Keratinocyte (primary cell): ENCODE measurements at regions not wholly inside any gene's neighbourhood (a gene's known extent, or its start where the extent isn't known, plus 50 kb on each side); places are given as distances from the start of the nearest gene placed in this dataset.

Experiments
- DNase-seq: peaks from one replicate; pipeline ENCODE4 v3.0.0-alpha.2; 2011; ENCODE audit warnings: low read depth, missing footprints, low spot score
- FAIRE-seq: peaks from 2 replicates; lab custom pipeline; 2011; peaks lifted over from hg19 to GRCh38; lab: Jason Lieb, UNC
- H2AFZ ChIP-seq: 2 replicates; pipeline ENCODE4 v1.6.0; 2012; ENCODE audit warnings: low read length, control low read depth, inconsistent platforms; ENCODE audit not compliant: control insufficient read depth
- H3K27ac ChIP-seq: 2 replicates; pipeline ENCODE4 v1.5.1; 2011; ENCODE audit warnings: low read length; ENCODE audit not compliant: control insufficient read depth, insufficient read depth
- H3K27me3 ChIP-seq: 3 replicates; pipeline ENCODE4 v1.6.0; 2011; ENCODE audit warnings: low read length; ENCODE audit not compliant: control insufficient read depth, insufficient read depth; ENCODE audit errors: extremely low read depth
- H3K36me3 ChIP-seq, 2 experiments: 2 replicates in 1 of 2; 3 replicates in 1 of 2; pipeline ENCODE4 v1.5.1; 2011; ENCODE audit warnings: low read length in 2 of 2, mild to moderate bottlenecking in 1 of 2; ENCODE audit not compliant: control insufficient read depth in 2 of 2, insufficient read depth in 2 of 2; ENCODE audit errors: extremely low read depth in 1 of 2
- H3K4me1 ChIP-seq: 3 replicates; pipeline ENCODE4 v1.5.1; 2011; ENCODE audit warnings: low read length; ENCODE audit not compliant: control insufficient read depth, insufficient read depth; ENCODE audit errors: extremely low read depth
- H3K4me2 ChIP-seq: 3 replicates; pipeline ENCODE4 v1.6.0; 2011; ENCODE audit warnings: low read depth, low read length; ENCODE audit not compliant: control insufficient read depth, insufficient read depth; ENCODE audit errors: extremely low read depth
- H3K4me3 ChIP-seq, 3 experiments: fragments of 200-600 bp in 1 of 3; sonication (generic) in 1 of 3; 2 replicates in 2 of 3; 3 replicates in 1 of 3; pipeline ENCODE4 v1.5.1; 2011 to 2016; ENCODE audit warnings: low read length in 3 of 3, mild to moderate bottlenecking in 3 of 3, control low read depth in 2 of 3, inconsistent platforms in 1 of 3, low read depth in 1 of 3, mixed read lengths in 1 of 3, mixed run types in 1 of 3, moderate library complexity in 1 of 3; ENCODE audit not compliant: control insufficient read depth in 2 of 3, insufficient read depth in 2 of 3; ENCODE audit errors: extremely low read depth in 1 of 3
- H3K79me2 ChIP-seq: 2 replicates; pipeline ENCODE4 v1.6.0; 2012; ENCODE audit warnings: low read length; ENCODE audit not compliant: control insufficient read depth, insufficient read depth
- H3K9ac ChIP-seq: 3 replicates; pipeline ENCODE4 v1.6.0; 2011; ENCODE audit warnings: low read length; ENCODE audit not compliant: control insufficient read depth, insufficient read depth; ENCODE audit errors: extremely low read depth
- H3K9me1 ChIP-seq: 3 replicates; pipeline ENCODE4 v1.6.0; 2011; ENCODE audit warnings: low read length; ENCODE audit not compliant: control insufficient read depth, insufficient read depth; ENCODE audit errors: extremely low read depth
- H3K9me3 ChIP-seq: 2 replicates; pipeline ENCODE4 v1.5.1; 2012; ENCODE audit warnings: low read depth, low read length; ENCODE audit not compliant: control insufficient read depth
- H4K20me1 ChIP-seq: 3 replicates; pipeline ENCODE4 v1.6.0; 2011; ENCODE audit warnings: low read length; ENCODE audit not compliant: control insufficient read depth, insufficient read depth; ENCODE audit errors: extremely low read depth
- EZH2 ChIP-seq: IDR thresholded peaks from one replicate; pipeline ENCODE4 v1.6.1; 2012; ENCODE audit warnings: inconsistent platforms, mild to moderate bottlenecking, low read length, moderate library complexity
- dilution Hi-C: fragments of 300-500 bp; cut with MboI; formaldehyde crosslinking; loops from one replicate; pipeline ENCODE4 v1.7.0; 2020; ENCODE audit warnings: low sequenced_read_pairs; ENCODE audit not compliant: extremely low pct_ligation_motif_present
- TF ChIP-seq, protein P1 (sequence below), 3 experiments: IDR thresholded peaks in 1 of 3; conservative IDR thresholded peaks in 1 of 3; optimal IDR thresholded peaks in 1 of 3; 2 replicates in 2 of 3; 3 replicates in 1 of 3; pipeline versions ENCODE3 to v1.5.1; 2011; ENCODE audit warnings: low read length in 3 of 3, mild to moderate bottlenecking in 3 of 3, moderate library complexity in 2 of 3, control low read depth in 1 of 3, inconsistent platforms in 1 of 3; ENCODE audit not compliant: insufficient read depth in 2 of 3; ENCODE audit errors: extremely low read depth in 1 of 3

DNA sequence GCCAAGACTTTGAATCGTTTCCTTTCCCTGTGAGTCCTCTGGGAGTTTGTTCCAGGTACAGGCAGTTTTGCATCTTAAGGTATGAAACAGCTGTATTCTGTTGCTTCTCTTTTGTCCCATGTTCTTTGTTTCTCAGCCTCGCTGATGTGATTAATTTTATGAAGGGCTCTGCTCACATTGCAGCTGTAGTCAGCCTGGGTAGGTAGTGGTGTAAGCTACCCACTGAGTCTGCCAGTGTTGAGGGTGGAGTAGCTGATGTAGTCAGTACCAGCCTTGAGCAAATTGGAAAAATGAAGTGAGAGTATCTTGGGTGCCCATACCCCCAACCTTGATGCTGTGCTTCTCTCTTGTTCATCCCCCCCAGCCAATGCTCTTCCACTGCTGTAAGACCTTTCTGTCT, 139.6 kb upstream of the SMIM31 start:
- Histone ChIP-seq H4K20me1 (no peaks in the 10 kb centered on the region), H3K4me1 (no peaks in the 10 kb centered on the region), H3K79me2 (no peaks in the 10 kb centered on the region), H3K4me3 (no peak overlapping the region), H3K9me1 (no peaks in the 10 kb centered on the region), H3K4me2 (no peak overlapping the region), H3K27ac (no peak overlapping the region), H3K36me3 (no peaks in the 10 kb centered on the region), H2AFZ (no peak overlapping the region), H3K27me3 (no peaks in the 10 kb centered on the region), H3K9ac (no peak overlapping the region), H3K9me3 (no peaks in the 10 kb centered on the region)
- dilution Hi-C loops, result no loop called here
- no peak for FAIRE-seq
- DNase-seq, result no peak
- TF ChIP-seq, protein P1, sequence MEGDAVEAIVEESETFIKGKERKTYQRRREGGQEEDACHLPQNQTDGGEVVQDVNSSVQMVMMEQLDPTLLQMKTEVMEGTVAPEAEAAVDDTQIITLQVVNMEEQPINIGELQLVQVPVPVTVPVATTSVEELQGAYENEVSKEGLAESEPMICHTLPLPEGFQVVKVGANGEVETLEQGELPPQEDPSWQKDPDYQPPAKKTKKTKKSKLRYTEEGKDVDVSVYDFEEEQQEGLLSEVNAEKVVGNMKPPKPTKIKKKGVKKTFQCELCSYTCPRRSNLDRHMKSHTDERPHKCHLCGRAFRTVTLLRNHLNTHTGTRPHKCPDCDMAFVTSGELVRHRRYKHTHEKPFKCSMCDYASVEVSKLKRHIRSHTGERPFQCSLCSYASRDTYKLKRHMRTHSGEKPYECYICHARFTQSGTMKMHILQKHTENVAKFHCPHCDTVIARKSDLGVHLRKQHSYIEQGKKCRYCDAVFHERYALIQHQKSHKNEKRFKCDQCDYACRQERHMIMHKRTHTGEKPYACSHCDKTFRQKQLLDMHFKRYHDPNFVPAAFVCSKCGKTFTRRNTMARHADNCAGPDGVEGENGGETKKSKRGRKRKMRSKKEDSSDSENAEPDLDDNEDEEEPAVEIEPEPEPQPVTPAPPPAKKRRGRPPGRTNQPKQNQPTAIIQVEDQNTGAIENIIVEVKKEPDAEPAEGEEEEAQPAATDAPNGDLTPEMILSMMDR (optimal IDR thresholded peaks at IDR 0.05 in 1 of 3, IDR thresholded peaks at IDR 0.05 in 1 of 3, conservative IDR thresholded peaks at IDR 0.05 in 1 of 3; ENCODE audit: extremely low read depth in 1 of 3, insufficient read depth in 2 of 3, low read length in 3 of 3), result no peak
- no peak for TF ChIP-seq EZH2

GRCh38 chr4:164614999-164615398, 138.9 kb upstream of the SMIM31 start:
- Histone ChIP-seq H3K27me3 (no peaks in the 10 kb centered on the region), H3K9ac (no peak overlapping the region), H3K79me2 (no peaks in the 10 kb centered on the region), H3K9me1 (no peaks in the 10 kb centered on the region), H3K9me3 (no peaks in the 10 kb centered on the region), H3K4me1 (no peaks in the 10 kb centered on the region), H3K36me3 (no peaks in the 10 kb centered on the region), H3K4me3 (no peak overlapping the region), H2AFZ (no peak overlapping the region), H3K4me2 (no peak overlapping the region), H4K20me1 (no peaks in the 10 kb centered on the region), H3K27ac (no peak overlapping the region)
- DNase-seq (no peak), FAIRE-seq (no peak)
- TF ChIP-seq EZH2, result no peak
- TF ChIP-seq, protein P1 (optimal IDR thresholded peaks at IDR 0.05 in 1 of 3, IDR thresholded peaks at IDR 0.05 in 1 of 3, conservative IDR thresholded peaks at IDR 0.05 in 1 of 3; ENCODE audit: extremely low read depth in 1 of 3, insufficient read depth in 2 of 3, low read length in 3 of 3), result no peak
- dilution Hi-C loops, result no loop called here
